Stomach (tissue), 4 donors: ENCODE measurements at regions not wholly inside any gene's neighbourhood (a gene's known extent, or its start where the extent isn't known, plus 50 kb on each side); places are given as distances from the start of the nearest gene placed in this dataset.

Experiments
- CTCF ChIP-seq, 7 experiments: fragments of 450-650 bp in 4 of 7; fragments of 200-600 bp in 3 of 7; sonication (generic) in 3 of 7; IDR thresholded peaks; one replicate each; pipeline ENCODE4 v1.5.1; 2016 to 2019; ENCODE audit warnings: antibody characterized with exemption in 7 of 7, control low read depth in 2 of 7, mild to moderate bottlenecking in 1 of 7
- POLR2A ChIP-seq, 4 donors: fragments of 450-650 bp; IDR thresholded peaks; one replicate each; pipeline ENCODE4 v1.6.1; 2016; ENCODE audit warnings: antibody characterized with exemption in 4 of 4, control low read depth in 2 of 4, mild to moderate bottlenecking in 1 of 4, moderate library complexity in 1 of 4

DNA sequence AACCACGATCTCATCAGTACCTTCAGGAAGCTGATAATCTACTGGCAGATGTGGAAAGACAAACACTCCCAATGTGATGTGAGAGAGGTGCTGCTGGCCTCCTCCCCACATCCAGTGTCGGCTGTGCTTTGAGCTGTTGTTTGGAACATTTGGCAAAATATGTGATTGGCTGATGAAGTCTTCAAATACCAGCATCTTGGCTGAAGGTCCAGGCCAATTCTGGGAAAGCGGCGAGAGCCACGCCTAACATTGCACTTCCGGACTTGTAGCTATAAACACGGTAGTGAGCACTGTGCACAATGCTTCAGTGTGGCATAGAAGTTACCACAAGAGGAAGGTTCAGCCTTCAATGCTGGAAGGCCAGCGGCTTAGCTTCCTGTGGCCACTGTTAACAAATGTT lies 198.8 kb downstream of the DCDC2C start:
- no peak for TF ChIP-seq POLR2A (IDR thresholded peaks at IDR 0.05)
- no peak for TF ChIP-seq CTCF (IDR thresholded peaks at IDR 0.05)
